ENCODE measurements at regions not wholly inside any gene's neighbourhood (a gene's known extent, or its start where the extent isn't known, plus 50 kb on each side); places are given as distances from the start of the nearest gene placed in this dataset.

- H3K27ac ChIP-seq, result no peak overlapping the region
- no peaks in the 10 kb centered on the region for H3K36me3 ChIP-seq
- H3K4me3 ChIP-seq, result no peak overlapping the region
- no peak for DNase-seq (ENCODE audit: low spot score in 2 of 2)
- TF ChIP-seq CTCF (IDR thresholded peaks at IDR 0.05), result no peak
- TF ChIP-seq EP300 (IDR thresholded peaks at IDR 0.05), result no peak
- TF ChIP-seq POLR2AphosphoS5 (IDR thresholded peaks at IDR 0.05), result no peak
- no peak for TF ChIP-seq POLR2A (IDR thresholded peaks at IDR 0.05)
- H3K27me3 ChIP-seq, result no peaks in the 10 kb centered on the region
- no peaks in the 10 kb centered on the region for H3K4me1 ChIP-seq
- H3K9me3 ChIP-seq, result no peaks in the 10 kb centered on the region
- 52% methylated on average over 2 of the region's 2 CpGs for WGBS
Measured at GRCh38 chr11:23111527-23111926, 251.3 kb upstream of the CCDC179 start.

- H3K27ac ChIP-seq, result no peak overlapping the region
- no peaks in the 10 kb centered on the region for H3K9me3 ChIP-seq
- H3K27me3 ChIP-seq, result no peaks in the 10 kb centered on the region
- WGBS, result 71% methylated on average over 4 of the region's 4 CpGs
- no peak for DNase-seq (ENCODE audit: low spot score in 2 of 2)
- H3K36me3 ChIP-seq, result no peaks in the 10 kb centered on the region
- TF ChIP-seq EP300 (IDR thresholded peaks at IDR 0.05) (no peak), POLR2A (IDR thresholded peaks at IDR 0.05) (no peak), POLR2AphosphoS5 (IDR thresholded peaks at IDR 0.05) (no peak), CTCF (IDR thresholded peaks at IDR 0.05) (no peak)
- H3K4me1 ChIP-seq, result no peaks in the 10 kb centered on the region
- H3K4me3 ChIP-seq, result no peak overlapping the region
Measured at GRCh38 chr11:23112390-23112789, 252.1 kb upstream of the CCDC179 start.

GRCh38 chr11:23112987-23113886, 253.0 kb upstream of the CCDC179 start:
- Histone ChIP-seq H3K36me3 (no peaks in the 10 kb centered on the region), H3K27ac (no peak overlapping the region), H3K4me3 (no peak overlapping the region), H3K27me3 (no peaks in the 10 kb centered on the region), H3K9me3 (no peaks in the 10 kb centered on the region), H3K4me1 (no peaks in the 10 kb centered on the region)
- WGBS, result 32% methylated on average over 10 of the region's 10 CpGs
- DNase-seq (ENCODE audit: low spot score in 2 of 2), result no peak
- no peak for TF ChIP-seq EP300 (IDR thresholded peaks at IDR 0.05)
- TF ChIP-seq CTCF (IDR thresholded peaks at IDR 0.05), result peak in 1 of 2 donors; percentile 19
- TF ChIP-seq POLR2AphosphoS5 (IDR thresholded peaks at IDR 0.05), result no peak
- no peak for TF ChIP-seq POLR2A (IDR thresholded peaks at IDR 0.05)

- WGBS, result 23% methylated on average over 1 of the region's 1 CpG
- H3K4me3 ChIP-seq, result no peak overlapping the region
Measured at GRCh38 chr11:23113887-23114216, 253.6 kb upstream of the CCDC179 start.

More at GRCh38 chr11:23113887-23114216, 253.6 kb upstream of the CCDC179 start:
- Histone ChIP-seq H3K9me3 (no peaks in the 10 kb centered on the region), H3K36me3 (no peaks in the 10 kb centered on the region), H3K27me3 (no peaks in the 10 kb centered on the region), H3K27ac (no peak overlapping the region), H3K4me1 (no peaks in the 10 kb centered on the region)
- DNase-seq (ENCODE audit: low spot score in 2 of 2), result no peak
- TF ChIP-seq EP300 (IDR thresholded peaks at IDR 0.05), result no peak
- TF ChIP-seq POLR2AphosphoS5 (IDR thresholded peaks at IDR 0.05), result no peak
- TF ChIP-seq CTCF (IDR thresholded peaks at IDR 0.05), result no peak
- TF ChIP-seq POLR2A (IDR thresholded peaks at IDR 0.05), result no peak

Measured in suprapubic skin (tissue), 4 donors.